ENCODE measurements at regions not wholly inside any gene's neighbourhood (a gene's known extent, or its start where the extent isn't known, plus 50 kb on each side); places are given as distances from the start of the nearest gene placed in this dataset.

- TF ChIP-seq, protein P1, sequence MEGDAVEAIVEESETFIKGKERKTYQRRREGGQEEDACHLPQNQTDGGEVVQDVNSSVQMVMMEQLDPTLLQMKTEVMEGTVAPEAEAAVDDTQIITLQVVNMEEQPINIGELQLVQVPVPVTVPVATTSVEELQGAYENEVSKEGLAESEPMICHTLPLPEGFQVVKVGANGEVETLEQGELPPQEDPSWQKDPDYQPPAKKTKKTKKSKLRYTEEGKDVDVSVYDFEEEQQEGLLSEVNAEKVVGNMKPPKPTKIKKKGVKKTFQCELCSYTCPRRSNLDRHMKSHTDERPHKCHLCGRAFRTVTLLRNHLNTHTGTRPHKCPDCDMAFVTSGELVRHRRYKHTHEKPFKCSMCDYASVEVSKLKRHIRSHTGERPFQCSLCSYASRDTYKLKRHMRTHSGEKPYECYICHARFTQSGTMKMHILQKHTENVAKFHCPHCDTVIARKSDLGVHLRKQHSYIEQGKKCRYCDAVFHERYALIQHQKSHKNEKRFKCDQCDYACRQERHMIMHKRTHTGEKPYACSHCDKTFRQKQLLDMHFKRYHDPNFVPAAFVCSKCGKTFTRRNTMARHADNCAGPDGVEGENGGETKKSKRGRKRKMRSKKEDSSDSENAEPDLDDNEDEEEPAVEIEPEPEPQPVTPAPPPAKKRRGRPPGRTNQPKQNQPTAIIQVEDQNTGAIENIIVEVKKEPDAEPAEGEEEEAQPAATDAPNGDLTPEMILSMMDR (conservative IDR thresholded peaks at IDR 0.05; ENCODE audit: low read length): no peak
- TF ChIP-seq EZH2phosphoT487 (IDR thresholded peaks at IDR 0.05; ENCODE audit: borderline replicate concordance): no peak
Measured at GRCh38 chr19:46922465-46922864, 61.7 kb downstream of the ARHGAP35 start.
